Neural cell (in vitro differentiated cells): ENCODE measurements at regions not wholly inside any gene's neighbourhood (a gene's known extent, or its start where the extent isn't known, plus 50 kb on each side); places are given as distances from the start of the nearest gene placed in this dataset.

Source experiments
- EP300 ChIP-seq: fragments of 450-650 bp; conservative IDR thresholded peaks from 2 replicates; pipeline ENCODE4 v1.6.1; 2014; ENCODE audit warnings: antibody characterized with exemption, mild to moderate bottlenecking, moderate library complexity; ENCODE audit not compliant: poor library complexity, severe bottlenecking
- EZH2 ChIP-seq: fragments of 200-600, 300-800 bp; shearing (Covaris generic), sonication (generic); IDR thresholded peaks from 2 replicates; pipeline ENCODE4 v1.6.1; 2014; ENCODE audit warnings: antibody characterized with exemption, low read length, borderline replicate concordance, mild to moderate bottlenecking; ENCODE audit not compliant: insufficient read depth, poor library complexity, severe bottlenecking
- POLR2AphosphoS5 ChIP-seq: IDR thresholded peaks from 2 replicates; pipeline ENCODE4 v1.6.1; 2012
- RAD21 ChIP-seq: fragments of 450-650 bp; conservative IDR thresholded peaks from 2 replicates; pipeline ENCODE4 v1.6.1; 2014; ENCODE audit warnings: antibody characterized with exemption, mild to moderate bottlenecking, moderate library complexity
- SMC3 ChIP-seq: fragments of 450-650 bp; conservative IDR thresholded peaks from 2 replicates; pipeline ENCODE4 v1.6.1; 2014; ENCODE audit warnings: antibody characterized with exemption, mild to moderate bottlenecking, moderate library complexity; ENCODE audit not compliant: poor library complexity
- TAF1 ChIP-seq: IDR thresholded peaks from 2 replicates; pipeline ENCODE4 v1.6.1; 2012; ENCODE audit warnings: low read depth
- TF ChIP-seq, protein P1 (sequence below): fragments of 450-650 bp; IDR thresholded peaks from 2 replicates; pipeline ENCODE4 v1.5.1; 2014; ENCODE audit warnings: antibody characterized with exemption, mild to moderate bottlenecking, moderate library complexity; ENCODE audit not compliant: poor library complexity, severe bottlenecking
- TF ChIP-seq, protein P2 (sequence below): IDR thresholded peaks from 2 replicates; pipeline ENCODE4 v1.6.1; 2012; ENCODE audit warnings: borderline replicate concordance

DNA sequence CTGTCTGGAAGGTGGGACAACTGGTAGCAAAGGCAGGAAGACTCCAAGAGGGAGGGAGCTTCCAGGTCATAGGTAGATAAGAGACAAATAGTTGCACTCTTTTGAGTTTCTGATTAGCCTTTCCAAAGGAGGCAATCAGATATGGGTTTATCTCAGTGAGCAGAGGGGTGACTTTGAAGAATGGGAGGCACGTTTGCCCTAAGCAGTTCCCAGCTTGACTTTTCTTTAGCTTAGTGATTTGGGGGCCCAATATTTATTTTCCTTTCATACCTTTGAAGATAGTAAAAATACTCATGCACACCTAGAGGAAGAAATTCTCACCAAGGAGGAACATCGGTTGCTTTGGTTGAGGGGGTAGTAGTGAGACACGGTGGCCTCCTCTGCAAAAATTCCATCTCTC, 212.1 kb upstream of the SVIL start:
- TF ChIP-seq, protein P1, sequence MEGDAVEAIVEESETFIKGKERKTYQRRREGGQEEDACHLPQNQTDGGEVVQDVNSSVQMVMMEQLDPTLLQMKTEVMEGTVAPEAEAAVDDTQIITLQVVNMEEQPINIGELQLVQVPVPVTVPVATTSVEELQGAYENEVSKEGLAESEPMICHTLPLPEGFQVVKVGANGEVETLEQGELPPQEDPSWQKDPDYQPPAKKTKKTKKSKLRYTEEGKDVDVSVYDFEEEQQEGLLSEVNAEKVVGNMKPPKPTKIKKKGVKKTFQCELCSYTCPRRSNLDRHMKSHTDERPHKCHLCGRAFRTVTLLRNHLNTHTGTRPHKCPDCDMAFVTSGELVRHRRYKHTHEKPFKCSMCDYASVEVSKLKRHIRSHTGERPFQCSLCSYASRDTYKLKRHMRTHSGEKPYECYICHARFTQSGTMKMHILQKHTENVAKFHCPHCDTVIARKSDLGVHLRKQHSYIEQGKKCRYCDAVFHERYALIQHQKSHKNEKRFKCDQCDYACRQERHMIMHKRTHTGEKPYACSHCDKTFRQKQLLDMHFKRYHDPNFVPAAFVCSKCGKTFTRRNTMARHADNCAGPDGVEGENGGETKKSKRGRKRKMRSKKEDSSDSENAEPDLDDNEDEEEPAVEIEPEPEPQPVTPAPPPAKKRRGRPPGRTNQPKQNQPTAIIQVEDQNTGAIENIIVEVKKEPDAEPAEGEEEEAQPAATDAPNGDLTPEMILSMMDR: no peak
- TF ChIP-seq SMC3 (no peak), EP300 (no peak), EZH2 (no peak), RAD21 (no peak), TAF1 (no peak), POLR2AphosphoS5 (no peak)
- TF ChIP-seq, protein P2, sequence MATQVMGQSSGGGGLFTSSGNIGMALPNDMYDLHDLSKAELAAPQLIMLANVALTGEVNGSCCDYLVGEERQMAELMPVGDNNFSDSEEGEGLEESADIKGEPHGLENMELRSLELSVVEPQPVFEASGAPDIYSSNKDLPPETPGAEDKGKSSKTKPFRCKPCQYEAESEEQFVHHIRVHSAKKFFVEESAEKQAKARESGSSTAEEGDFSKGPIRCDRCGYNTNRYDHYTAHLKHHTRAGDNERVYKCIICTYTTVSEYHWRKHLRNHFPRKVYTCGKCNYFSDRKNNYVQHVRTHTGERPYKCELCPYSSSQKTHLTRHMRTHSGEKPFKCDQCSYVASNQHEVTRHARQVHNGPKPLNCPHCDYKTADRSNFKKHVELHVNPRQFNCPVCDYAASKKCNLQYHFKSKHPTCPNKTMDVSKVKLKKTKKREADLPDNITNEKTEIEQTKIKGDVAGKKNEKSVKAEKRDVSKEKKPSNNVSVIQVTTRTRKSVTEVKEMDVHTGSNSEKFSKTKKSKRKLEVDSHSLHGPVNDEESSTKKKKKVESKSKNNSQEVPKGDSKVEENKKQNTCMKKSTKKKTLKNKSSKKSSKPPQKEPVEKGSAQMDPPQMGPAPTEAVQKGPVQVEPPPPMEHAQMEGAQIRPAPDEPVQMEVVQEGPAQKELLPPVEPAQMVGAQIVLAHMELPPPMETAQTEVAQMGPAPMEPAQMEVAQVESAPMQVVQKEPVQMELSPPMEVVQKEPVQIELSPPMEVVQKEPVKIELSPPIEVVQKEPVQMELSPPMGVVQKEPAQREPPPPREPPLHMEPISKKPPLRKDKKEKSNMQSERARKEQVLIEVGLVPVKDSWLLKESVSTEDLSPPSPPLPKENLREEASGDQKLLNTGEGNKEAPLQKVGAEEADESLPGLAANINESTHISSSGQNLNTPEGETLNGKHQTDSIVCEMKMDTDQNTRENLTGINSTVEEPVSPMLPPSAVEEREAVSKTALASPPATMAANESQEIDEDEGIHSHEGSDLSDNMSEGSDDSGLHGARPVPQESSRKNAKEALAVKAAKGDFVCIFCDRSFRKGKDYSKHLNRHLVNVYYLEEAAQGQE: no peak
